ENCODE measurements at regions not wholly inside any gene's neighbourhood (a gene's known extent, or its start where the extent isn't known, plus 50 kb on each side); places are given as distances from the start of the nearest gene placed in this dataset.

DNA sequence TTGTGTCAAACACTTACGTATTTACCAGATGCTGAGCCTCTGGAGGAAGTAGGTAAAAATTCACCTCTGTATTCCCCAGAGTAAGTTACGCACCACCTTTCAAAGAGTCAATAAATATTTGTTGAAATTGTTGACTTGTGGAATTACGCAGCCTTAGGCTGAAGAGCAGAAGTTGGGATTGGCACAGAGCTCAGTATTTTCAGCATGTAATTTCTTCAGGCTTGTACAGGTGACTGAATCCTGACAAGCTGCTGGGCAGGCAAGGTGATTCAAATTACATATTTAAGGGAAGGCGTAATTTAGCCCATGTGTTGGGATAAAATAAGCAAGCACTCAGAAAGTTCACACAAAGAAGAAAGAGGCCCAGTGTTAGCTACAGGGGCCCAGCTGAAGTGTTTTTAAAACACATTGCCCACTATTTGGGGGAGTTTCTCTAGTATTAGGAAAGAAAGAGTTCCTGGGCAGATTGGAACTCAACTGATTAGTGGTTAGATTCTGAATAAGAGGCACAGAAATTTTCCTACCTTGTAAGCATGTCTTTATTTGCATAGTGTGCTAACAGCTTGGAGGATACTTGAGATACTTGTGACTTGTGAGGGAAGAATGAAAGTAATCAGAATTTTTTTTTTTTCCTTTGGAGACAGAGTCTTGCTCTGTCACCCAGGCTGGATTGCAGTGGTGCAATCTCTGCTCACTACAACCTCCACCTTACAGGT is 165.3 kb upstream of the FBXL7 start:
- no peak overlapping the region for H3K4me2 ChIP-seq (ENCODE audit: insufficient read depth, low read length)
- no peak for ATAC-seq
- POLR2A ChIA-PET = no interaction called here
- CTCF ChIA-PET (ENCODE audit: low intra/inter-chr PET ratio) = no interaction called here
- H3K9me3 ChIP-seq (replicated peaks; ENCODE audit: control insufficient read depth, insufficient read depth, low read depth, low read length) = no peaks in the 10 kb centered on the region
- H3K36me3 ChIP-seq (ENCODE audit: control insufficient read depth, insufficient read depth, low read length) = no peaks in the 10 kb centered on the region
- no peaks in the 10 kb centered on the region for H3K9me1 ChIP-seq (ENCODE audit: control insufficient read depth, insufficient read depth, low read length)
- WGBS (ENCODE audit: insufficient coverage, low coverage, missing lambda C conversion rate) = 0% methylated on average over 4 of the region's 4 CpGs
- no peak overlapping the region for H3K27ac ChIP-seq (ENCODE audit: extremely low read depth, low read depth, low read length)
- intact Hi-C loops (cut with micrococcal nuclease) (no loop called here), in situ Hi-C loops (cut with MboI) (no loop called here)
- no peaks in the 10 kb centered on the region for H3K4me1 ChIP-seq (replicated peaks in 1 of 2; ENCODE audit: control insufficient read depth in 2 of 2, insufficient read depth in 2 of 2, low read length in 2 of 2)
- H3K27me3 ChIP-seq (ENCODE audit: control insufficient read depth in 2 of 2, insufficient read depth in 2 of 2, low read length in 2 of 2) = no peaks in the 10 kb centered on the region
- BruUV-seq (replicated peaks) = no TSS peak
- no peak overlapping the region for H3K4me3 ChIP-seq
- no peak overlapping the region for H3K9ac ChIP-seq (ENCODE audit: insufficient read depth in 1 of 2, low read depth in 2 of 2, low read length in 2 of 2)
- TF ChIP-seq KAT8 (IDR thresholded peaks at IDR 0.05; ENCODE audit: low read depth) = no peak
- TF ChIP-seq SMARCE1 (IDR thresholded peaks at IDR 0.05) = no peak
- no peak for TF ChIP-seq ZNF133 (CRISPR knock-in tag; IDR thresholded peaks at IDR 0.05)
- TF ChIP-seq BRD4 (IDR thresholded peaks at IDR 0.05) = no peak
- TF ChIP-seq CC2D1A (IDR thresholded peaks at IDR 0.05) = no peak
- no peak for TF ChIP-seq NONO (IDR thresholded peaks at IDR 0.05; ENCODE audit: low read depth in 2 of 2, low read length in 1 of 2)
- no peak for TF ChIP-seq PRPF4 (IDR thresholded peaks at IDR 0.05; ENCODE audit: insufficient read depth, low read depth, low read length, poor library complexity, severe bottlenecking)
- no peak for TF ChIP-seq ZKSCAN3 (CRISPR knock-in tag; IDR thresholded peaks at IDR 0.05)
- no peak for TF ChIP-seq RAD51 (IDR thresholded peaks at IDR 0.05; ENCODE audit: borderline replicate concordance, low read depth)
- TF ChIP-seq, protein P1, sequence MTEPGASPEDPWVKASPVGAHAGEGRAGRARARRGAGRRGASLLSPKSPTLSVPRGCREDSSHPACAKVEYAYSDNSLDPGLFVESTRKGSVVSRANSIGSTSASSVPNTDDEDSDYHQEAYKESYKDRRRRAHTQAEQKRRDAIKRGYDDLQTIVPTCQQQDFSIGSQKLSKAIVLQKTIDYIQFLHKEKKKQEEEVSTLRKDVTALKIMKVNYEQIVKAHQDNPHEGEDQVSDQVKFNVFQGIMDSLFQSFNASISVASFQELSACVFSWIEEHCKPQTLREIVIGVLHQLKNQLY (CRISPR knock-in tag; conservative IDR thresholded peaks at IDR 0.05) = no peak
- TF ChIP-seq, protein P2, sequence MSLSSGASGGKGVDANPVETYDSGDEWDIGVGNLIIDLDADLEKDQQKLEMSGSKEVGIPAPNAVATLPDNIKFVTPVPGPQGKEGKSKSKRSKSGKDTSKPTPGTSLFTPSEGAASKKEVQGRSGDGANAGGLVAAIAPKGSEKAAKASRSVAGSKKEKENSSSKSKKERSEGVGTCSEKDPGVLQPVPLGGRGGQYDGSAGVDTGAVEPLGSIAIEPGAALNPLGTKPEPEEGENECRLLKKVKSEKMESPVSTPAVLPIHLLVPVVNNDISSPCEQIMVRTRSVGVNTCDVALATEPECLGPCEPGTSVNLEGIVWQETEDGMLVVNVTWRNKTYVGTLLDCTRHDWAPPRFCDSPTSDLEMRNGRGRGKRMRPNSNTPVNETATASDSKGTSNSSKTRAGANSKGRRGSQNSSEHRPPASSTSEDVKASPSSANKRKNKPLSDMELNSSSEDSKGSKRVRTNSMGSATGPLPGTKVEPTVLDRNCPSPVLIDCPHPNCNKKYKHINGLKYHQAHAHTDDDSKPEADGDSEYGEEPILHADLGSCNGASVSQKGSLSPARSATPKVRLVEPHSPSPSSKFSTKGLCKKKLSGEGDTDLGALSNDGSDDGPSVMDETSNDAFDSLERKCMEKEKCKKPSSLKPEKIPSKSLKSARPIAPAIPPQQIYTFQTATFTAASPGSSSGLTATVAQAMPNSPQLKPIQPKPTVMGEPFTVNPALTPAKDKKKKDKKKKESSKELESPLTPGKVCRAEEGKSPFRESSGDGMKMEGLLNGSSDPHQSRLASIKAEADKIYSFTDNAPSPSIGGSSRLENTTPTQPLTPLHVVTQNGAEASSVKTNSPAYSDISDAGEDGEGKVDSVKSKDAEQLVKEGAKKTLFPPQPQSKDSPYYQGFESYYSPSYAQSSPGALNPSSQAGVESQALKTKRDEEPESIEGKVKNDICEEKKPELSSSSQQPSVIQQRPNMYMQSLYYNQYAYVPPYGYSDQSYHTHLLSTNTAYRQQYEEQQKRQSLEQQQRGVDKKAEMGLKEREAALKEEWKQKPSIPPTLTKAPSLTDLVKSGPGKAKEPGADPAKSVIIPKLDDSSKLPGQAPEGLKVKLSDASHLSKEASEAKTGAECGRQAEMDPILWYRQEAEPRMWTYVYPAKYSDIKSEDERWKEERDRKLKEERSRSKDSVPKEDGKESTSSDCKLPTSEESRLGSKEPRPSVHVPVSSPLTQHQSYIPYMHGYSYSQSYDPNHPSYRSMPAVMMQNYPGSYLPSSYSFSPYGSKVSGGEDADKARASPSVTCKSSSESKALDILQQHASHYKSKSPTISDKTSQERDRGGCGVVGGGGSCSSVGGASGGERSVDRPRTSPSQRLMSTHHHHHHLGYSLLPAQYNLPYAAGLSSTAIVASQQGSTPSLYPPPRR (CRISPR knock-in tag; IDR thresholded peaks at IDR 0.05; ENCODE audit: borderline replicate concordance) = no peak
- no peak for TF ChIP-seq SLC30A9 (CRISPR knock-in tag; IDR thresholded peaks at IDR 0.05)
- no peaks in the 10 kb centered on the region for H3K79me2 ChIP-seq (ENCODE audit: control insufficient read depth, insufficient read depth, low read length)
- no peaks in the 10 kb centered on the region for H4K20me1 ChIP-seq (replicated peaks; ENCODE audit: control insufficient read depth, insufficient read depth, low read length)
- FAIRE-seq = no peak
- DNase-seq (ENCODE audit: extremely low read depth in 1 of 4, low spot score in 3 of 4) = no peak
- H2AFZ ChIP-seq (ENCODE audit: low read depth, low read length) = no peak overlapping the region

Measured in K562 (cell line).